BLaER1 (cell line): ENCODE measurements at regions not wholly inside any gene's neighbourhood (a gene's known extent, or its start where the extent isn't known, plus 50 kb on each side); places are given as distances from the start of the nearest gene placed in this dataset.
A peak's percentile ranks its signal among the peaks of the same experiment; 100 is the strongest.

Source experiments
- H3K27ac ChIP-seq: shearing (Covaris generic); formaldehyde crosslinking; 2 replicates; pipeline ENCODE4 v1.8.1; 2022
- H3K27me3 ChIP-seq: shearing (Covaris generic); formaldehyde crosslinking; 2 replicates; pipeline ENCODE4 v1.8.1; 2022
- H3K36me3 ChIP-seq: shearing (Covaris generic); formaldehyde crosslinking; 2 replicates; pipeline ENCODE4 v1.8.1; 2022
- H3K4me1 ChIP-seq: shearing (Covaris generic); formaldehyde crosslinking; 2 replicates; pipeline ENCODE4 v1.8.1; 2022
- H3K4me2 ChIP-seq: shearing (Covaris generic); formaldehyde crosslinking; 2 replicates; pipeline ENCODE4 v1.8.1; 2022
- H3K4me3 ChIP-seq: shearing (Covaris generic); formaldehyde crosslinking; 2 replicates; pipeline ENCODE4 v1.8.1; 2022
- H3K9ac ChIP-seq: shearing (Covaris generic); formaldehyde crosslinking; 2 replicates; pipeline ENCODE4 v1.8.1; 2022
- H3K9me3 ChIP-seq: shearing (Covaris generic); formaldehyde crosslinking; 2 replicates; pipeline ENCODE4 v1.8.1; 2022
- H4K20me1 ChIP-seq: shearing (Covaris generic); formaldehyde crosslinking; 2 replicates; pipeline ENCODE4 v1.8.1; 2022
- Cebpa-rat ChIP-seq: shearing (Covaris generic); IDR thresholded peaks from 2 replicates; pipeline ENCODE4 v1.8.1; 2022

DNA sequence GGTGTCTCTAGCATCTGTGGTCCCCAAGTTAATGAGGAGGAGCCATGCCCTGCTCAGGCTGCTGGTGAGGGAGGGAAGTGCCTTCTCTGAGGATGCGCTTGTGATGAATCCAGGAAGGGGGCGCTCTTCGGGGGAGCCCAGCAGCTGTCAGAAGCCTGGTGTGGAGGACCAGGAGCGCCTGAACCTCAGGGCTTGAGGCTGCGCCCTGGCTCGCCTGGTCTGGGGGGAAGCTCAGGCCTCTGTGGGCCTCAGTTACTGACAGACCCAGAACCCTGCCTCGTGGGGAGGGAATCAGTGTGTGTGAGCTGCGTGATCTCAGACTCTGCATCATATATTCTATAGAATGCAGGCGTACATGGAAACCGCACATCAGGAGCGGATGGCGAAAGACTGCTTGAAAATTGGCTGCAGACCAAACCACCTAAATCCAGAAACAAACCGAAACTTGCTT is 126.1 kb downstream of the SEC14L1 start:
- H3K27me3 ChIP-seq: no peaks in the 10 kb centered on the region
- no peak overlapping the region for H3K27ac ChIP-seq
- H3K4me1 ChIP-seq: no peaks in the 10 kb centered on the region
- no peaks in the 10 kb centered on the region for H3K36me3 ChIP-seq
- H3K4me2 ChIP-seq: no peak overlapping the region
- no peak overlapping the region for H3K4me3 ChIP-seq
- no peak overlapping the region for H3K9ac ChIP-seq
- H3K9me3 ChIP-seq: no peaks in the 10 kb centered on the region
- TF ChIP-seq Cebpa-rat: no peak
- H4K20me1 ChIP-seq: no peaks in the 10 kb centered on the region

- no peak overlapping the region for H3K4me2 ChIP-seq
- H3K4me3 ChIP-seq: no peak overlapping the region
- TF ChIP-seq Cebpa-rat: no peak
- H3K36me3 ChIP-seq: no peaks in the 10 kb centered on the region
- H3K9me3 ChIP-seq: no peaks in the 10 kb centered on the region
- H3K27me3 ChIP-seq: no peaks in the 10 kb centered on the region
- peaks cover 14% of the 10 kb centered on the region for H3K4me1 ChIP-seq
- no peak overlapping the region for H3K27ac ChIP-seq
- no peaks in the 10 kb centered on the region for H4K20me1 ChIP-seq
- no peak overlapping the region for H3K9ac ChIP-seq
Measured at GRCh38 chr17:77269696-77270681, 129.2 kb downstream of the SEC14L1 start.

DNA sequence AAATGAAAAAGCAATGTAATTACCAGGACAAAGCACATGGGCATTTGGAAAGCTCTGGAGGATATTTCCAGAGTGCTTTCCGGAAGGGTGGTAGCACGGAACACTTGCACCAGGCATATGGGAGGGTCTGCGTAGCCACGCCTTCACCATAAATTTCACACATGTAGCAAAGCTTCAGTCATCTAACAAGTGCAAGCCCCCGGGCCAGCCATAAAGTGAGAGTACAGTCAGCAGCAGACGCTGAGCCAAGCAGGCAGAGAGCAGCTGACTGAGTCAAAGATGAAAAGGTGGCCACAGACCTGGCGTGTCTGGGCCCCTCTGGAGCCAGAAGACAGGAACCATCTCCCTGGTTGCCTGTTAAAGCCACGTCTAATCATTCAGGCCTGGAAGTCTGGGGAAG is 130.6 kb downstream of the SEC14L1 start:
- no peaks in the 10 kb centered on the region for H3K27me3 ChIP-seq
- H3K4me3 ChIP-seq: no peak overlapping the region
- H3K4me1 ChIP-seq: peaks cover 14% of the 10 kb centered on the region
- H3K9me3 ChIP-seq: no peaks in the 10 kb centered on the region
- no peaks in the 10 kb centered on the region for H4K20me1 ChIP-seq
- TF ChIP-seq Cebpa-rat: no peak
- no peak overlapping the region for H3K4me2 ChIP-seq
- no peak overlapping the region for H3K9ac ChIP-seq
- H3K27ac ChIP-seq: no peak overlapping the region
- no peaks in the 10 kb centered on the region for H3K36me3 ChIP-seq

- H3K9ac ChIP-seq: no peak overlapping the region
- H3K27me3 ChIP-seq: no peaks in the 10 kb centered on the region
- H3K27ac ChIP-seq: no peak overlapping the region
- TF ChIP-seq Cebpa-rat: no peak
- no peaks in the 10 kb centered on the region for H3K9me3 ChIP-seq
- no peak overlapping the region for H3K4me3 ChIP-seq
- H4K20me1 ChIP-seq: no peaks in the 10 kb centered on the region
- H3K36me3 ChIP-seq: no peaks in the 10 kb centered on the region
- peak overlapping the region; percentile 46; the same call in 1 of the 2 replicates for H3K4me2 ChIP-seq
- H3K4me1 ChIP-seq: peaks cover 14% of the 10 kb centered on the region
Measured at GRCh38 chr17:77273397-77274085, 132.8 kb downstream of the SEC14L1 start.

GRCh38 chr17:77274096-77274845 is 133.5 kb downstream of the SEC14L1 start:
- Histone ChIP-seq H3K4me2 (peak overlapping the region; percentile 46), H4K20me1 (no peaks in the 10 kb centered on the region), H3K36me3 (no peaks in the 10 kb centered on the region), H3K4me1 (peaks cover 14% of the 10 kb centered on the region), H3K9ac (no peak overlapping the region), H3K27me3 (0 out of 2 replicates have a peak, but pooled peaks cover under 1% of the 10 kb centered on the region), H3K4me3 (no peak overlapping the region), H3K9me3 (no peaks in the 10 kb centered on the region), H3K27ac (no peak overlapping the region)
- TF ChIP-seq Cebpa-rat: no peak

DNA sequence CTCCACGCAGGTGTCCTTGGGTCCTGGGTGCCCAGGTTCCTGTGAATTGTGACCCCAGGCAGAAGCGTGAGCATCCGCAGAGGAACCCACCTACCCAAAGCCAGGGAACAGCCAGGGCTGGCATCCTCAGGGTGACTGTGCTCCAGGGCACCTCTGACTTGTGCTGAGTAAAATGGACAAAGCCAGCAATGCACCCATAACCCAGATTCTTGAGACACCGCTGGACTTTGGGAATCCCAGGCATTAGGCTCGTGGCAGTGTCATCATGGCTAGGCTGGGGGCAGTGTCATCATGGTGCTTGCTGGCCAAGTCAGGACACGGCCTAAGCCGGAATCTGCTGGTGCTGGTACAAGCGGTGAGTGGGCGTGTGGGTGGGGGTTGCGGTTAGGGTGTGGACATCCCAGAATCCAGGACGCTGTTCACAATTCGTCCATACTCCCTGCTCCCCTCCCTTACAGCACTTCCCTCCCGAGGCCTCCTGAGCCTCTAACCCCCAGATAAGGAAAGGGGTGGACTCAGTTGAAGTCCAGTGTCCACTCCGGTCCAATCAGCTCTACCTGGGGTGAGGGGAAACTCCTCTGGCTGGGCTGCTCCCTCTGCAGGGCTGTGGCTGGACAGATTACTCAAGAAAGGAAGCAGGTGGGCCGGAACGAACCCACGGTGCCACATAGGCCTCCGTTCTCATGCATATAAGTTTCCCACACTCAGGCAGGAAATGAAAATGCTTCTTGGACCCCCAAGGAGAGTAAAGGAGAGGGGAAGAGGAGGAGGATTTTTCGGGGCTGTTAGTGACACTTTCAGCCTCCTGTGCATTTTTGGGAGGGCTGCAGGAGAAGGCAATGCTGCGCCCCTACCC is 138.9 kb downstream of the SEC14L1 start:
- Histone ChIP-seq H3K27me3 (peaks cover 34% of the 10 kb centered on the region), H4K20me1 (no peaks in the 10 kb centered on the region), H3K9me3 (no peaks in the 10 kb centered on the region), H3K4me1 (peaks cover 21% of the 10 kb centered on the region), H3K4me3 (no peak overlapping the region), H3K4me2 (peak overlapping the region; percentile 95), H3K27ac (no peak overlapping the region), H3K9ac (no peak overlapping the region), H3K36me3 (no peaks in the 10 kb centered on the region)
- TF ChIP-seq Cebpa-rat: no peak

- Histone ChIP-seq H3K27me3 (peaks cover 34% of the 10 kb centered on the region), H3K27ac (no peak overlapping the region), H3K9me3 (no peaks in the 10 kb centered on the region), H3K36me3 (no peaks in the 10 kb centered on the region), H3K4me2 (peak overlapping the region; percentile 95), H4K20me1 (no peaks in the 10 kb centered on the region), H3K4me1 (peaks cover 27% of the 10 kb centered on the region), H3K9ac (peak overlapping the region; percentile 61; the same call in 1 of the 2 replicates), H3K4me3 (peak overlapping the region; percentile 71)
- no peak for TF ChIP-seq Cebpa-rat
Measured at GRCh38 chr17:77280304-77281121, 139.7 kb downstream of the SEC14L1 start.
